ENCODE measurements at regions not wholly inside any gene's neighbourhood (a gene's known extent, or its start where the extent isn't known, plus 50 kb on each side); places are given as distances from the start of the nearest gene placed in this dataset.

- no peak for DNase-seq
Observed at GRCh38 chr18:8546677-8547076, 62.6 kb upstream of the RAB12 start.

- DNase-seq = no peak
Observed at GRCh38 chr18:8548186-8548585, 61.1 kb upstream of the RAB12 start.

- DNase-seq = no peak
Observed at GRCh38 chr18:8549254-8549757, 59.9 kb upstream of the RAB12 start.

GRCh38 chr18:8552151-8552550, 57.1 kb upstream of the RAB12 start:
- DNase-seq = no peak

GRCh38 chr18:8554354-8554753, 54.9 kb upstream of the RAB12 start:
- no peak for DNase-seq

- DNase-seq = no peak
Observed at GRCh38 chr18:8556424-8556823, 52.8 kb upstream of the RAB12 start.
